ENCODE measurements at regions not wholly inside any gene's neighbourhood (a gene's known extent, or its start where the extent isn't known, plus 50 kb on each side); places are given as distances from the start of the nearest gene placed in this dataset.

- TF ChIP-seq POLR2AphosphoS5 (IDR thresholded peaks at IDR 0.05; ENCODE audit: borderline replicate concordance, low read depth, low read length), result no peak
- TF ChIP-seq EZH2 (IDR thresholded peaks at IDR 0.05), result no peak
Measured at GRCh38 chr10:111478651-111479050, 401.8 kb downstream of the ADRA2A start.
